ENCODE measurements at regions not wholly inside any gene's neighbourhood (a gene's known extent, or its start where the extent isn't known, plus 50 kb on each side); places are given as distances from the start of the nearest gene placed in this dataset.

GRCh38 chr6:109225946-109226345, 130.6 kb downstream of the CEP57L1 start:
- no peak for DNase-seq

GRCh38 chr6:109224994-109225393, 129.7 kb downstream of the CEP57L1 start:
- DNase-seq: no peak

GRCh38 chr6:109224107-109224875, 129.0 kb downstream of the CEP57L1 start:
- no peak for DNase-seq

GRCh38 chr6:109222848-109223247, 127.5 kb downstream of the CEP57L1 start:
- no peak for DNase-seq

GRCh38 chr6:109221543-109222195, 126.4 kb downstream of the CEP57L1 start:
- DNase-seq: no peak
